ENCODE measurements at regions not wholly inside any gene's neighbourhood (a gene's known extent, or its start where the extent isn't known, plus 50 kb on each side); places are given as distances from the start of the nearest gene placed in this dataset.

- Histone ChIP-seq H3K79me2 (ENCODE audit: insufficient read depth, low read length) (no peaks in the 10 kb centered on the region), H4K20me1 (ENCODE audit: insufficient read depth, low read length) (no peaks in the 10 kb centered on the region), H3K36me3 (ENCODE audit: insufficient read depth, low read length) (no peaks in the 10 kb centered on the region), H3K4me2 (ENCODE audit: low read length) (no peak overlapping the region), H2AFZ (ENCODE audit: low read length) (no peak overlapping the region), H3K9me3 (ENCODE audit: low read length) (no peaks in the 10 kb centered on the region), H3K27me3 (ENCODE audit: insufficient read depth, low read length) (no peaks in the 10 kb centered on the region), H3K4me1 (ENCODE audit: insufficient read depth, low read length, severe bottlenecking) (no peaks in the 10 kb centered on the region), H3K9me2 (ENCODE audit: low read depth, low read length) (no peaks in the 10 kb centered on the region), H3K9ac (ENCODE audit: low read length) (no peak overlapping the region), H3F3A (ENCODE audit: insufficient read depth, low read length) (no peaks in the 10 kb centered on the region), H3K4me3 (ENCODE audit: low read depth, low read length, poor library complexity, severe bottlenecking) (no peak overlapping the region), H3K27ac (ENCODE audit: low read depth, low read length, poor library complexity, severe bottlenecking) (no peak overlapping the region)
- TF ChIP-seq EZH2 (IDR thresholded peaks at IDR 0.05; ENCODE audit: borderline replicate concordance, low read length) (no peak), CTCF (IDR thresholded peaks at IDR 0.05; ENCODE audit: low read length) (no peak)
These were observed 50.8 kb upstream of the TGM3 start for GRCh38 chr20:2244993-2245392.

- Histone ChIP-seq H3K27me3 (ENCODE audit: insufficient read depth, low read length) (no peaks in the 10 kb centered on the region), H2AFZ (ENCODE audit: low read length) (no peak overlapping the region), H3K4me3 (ENCODE audit: low read depth, low read length, poor library complexity, severe bottlenecking) (no peak overlapping the region), H3K4me1 (ENCODE audit: insufficient read depth, low read length, severe bottlenecking) (no peaks in the 10 kb centered on the region), H3K79me2 (ENCODE audit: insufficient read depth, low read length) (no peaks in the 10 kb centered on the region), H3K9me2 (ENCODE audit: low read depth, low read length) (no peaks in the 10 kb centered on the region), H4K20me1 (ENCODE audit: insufficient read depth, low read length) (no peaks in the 10 kb centered on the region), H3K4me2 (ENCODE audit: low read length) (no peak overlapping the region), H3K27ac (ENCODE audit: low read depth, low read length, poor library complexity, severe bottlenecking) (no peak overlapping the region), H3K9me3 (ENCODE audit: low read length) (no peaks in the 10 kb centered on the region), H3K9ac (ENCODE audit: low read length) (no peak overlapping the region), H3K36me3 (ENCODE audit: insufficient read depth, low read length) (no peaks in the 10 kb centered on the region), H3F3A (ENCODE audit: insufficient read depth, low read length) (no peaks in the 10 kb centered on the region)
- TF ChIP-seq CTCF (IDR thresholded peaks at IDR 0.05; ENCODE audit: low read length), result no peak
- TF ChIP-seq EZH2 (IDR thresholded peaks at IDR 0.05; ENCODE audit: borderline replicate concordance, low read length), result no peak
These were observed 50.2 kb upstream of the TGM3 start for GRCh38 chr20:2245637-2246036.
